Stimulated activated naive CD4-positive, alpha-beta T cell treated with Interleukin-2 at 50 U/mL for 16 hours (primary cell): ENCODE measurements at regions not wholly inside any gene's neighbourhood (a gene's known extent, or its start where the extent isn't known, plus 50 kb on each side); places are given as distances from the start of the nearest gene placed in this dataset.
A peak's percentile ranks its signal among the peaks of the same experiment; 100 is the strongest.
"Not testable (repeated sequence)": the region's sequence is repeated elsewhere in the genome, so short reads cannot be mapped to it uniquely, and the experiment has no call there.

Experiments
- DNase-seq: peaks from one replicate; lab custom pipeline; 2025; lab: John Stamatoyannopoulos, UW

GRCh38 chr10:63003816-63004453, 129.2 kb upstream of the NRBF2 start:
- DNase-seq: no peak

- no peak for DNase-seq
Measured at GRCh38 chr10:62996925-62997324, 136.2 kb upstream of the NRBF2 start.

- no peak for DNase-seq
Measured at GRCh38 chr10:62996516-62996915, 136.6 kb upstream of the NRBF2 start.

GRCh38 chr10:62993121-62993520, 140.0 kb upstream of the NRBF2 start:
- DNase-seq: no peak

- no peak for DNase-seq
Measured at GRCh38 chr10:62992145-62992721, 140.9 kb upstream of the NRBF2 start.

GRCh38 chr10:62990126-62990525, 143.0 kb upstream of the NRBF2 start:
- DNase-seq: no peak

GRCh38 chr10:62985807-62986600, 147.1 kb upstream of the NRBF2 start:
- no peak for DNase-seq

- no peak for DNase-seq
Measured at GRCh38 chr10:62981096-62981495, 152.0 kb upstream of the NRBF2 start.

- DNase-seq: peak; percentile 20
Measured at GRCh38 chr10:62980687-62981086, 152.4 kb upstream of the NRBF2 start.

GRCh38 chr10:62979921-62980320, 153.2 kb upstream of the NRBF2 start:
- DNase-seq: no peak

GRCh38 chr10:62978482-62978881, 154.6 kb upstream of the NRBF2 start:
- no peak for DNase-seq

- DNase-seq: not testable (repeated sequence)
Measured at GRCh38 chr10:62974795-62975194, 158.3 kb upstream of the NRBF2 start.

- DNase-seq: no peak
Measured at GRCh38 chr10:62972103-62972502, 155.9 kb upstream of the EGR2 start.

GRCh38 chr10:62964026-62964425, 147.9 kb upstream of the EGR2 start:
- DNase-seq: no peak

- no peak for DNase-seq
Measured at GRCh38 chr10:62961951-62962523, 145.9 kb upstream of the EGR2 start.

- no peak for DNase-seq
Measured at GRCh38 chr10:62960416-62960815, 144.2 kb upstream of the EGR2 start.

- no peak for DNase-seq
Measured at GRCh38 chr10:62959553-62959952, 143.4 kb upstream of the EGR2 start.

- no peak for DNase-seq
Measured at GRCh38 chr10:62958980-62959379, 142.8 kb upstream of the EGR2 start.

GRCh38 chr10:62946278-62946677, 130.1 kb upstream of the EGR2 start:
- no peak for DNase-seq

- DNase-seq: no peak
Measured at GRCh38 chr10:62939698-62940097, 123.5 kb upstream of the EGR2 start.

- DNase-seq: no peak
Measured at GRCh38 chr10:62938672-62939071, 122.5 kb upstream of the EGR2 start.

GRCh38 chr10:62937674-62938073, 121.5 kb upstream of the EGR2 start:
- no peak for DNase-seq

- DNase-seq: no peak
Measured at GRCh38 chr10:62935022-62935421, 118.9 kb upstream of the EGR2 start.
